GOT3 (cell line): ENCODE measurements at regions not wholly inside any gene's neighbourhood (a gene's known extent, or its start where the extent isn't known, plus 50 kb on each side); places are given as distances from the start of the nearest gene placed in this dataset.
"Not testable (repeated sequence)": the region's sequence is repeated elsewhere in the genome, so short reads cannot be mapped to it uniquely, and the experiment has no call there.

Experiments used
- DNase-seq: peaks from one replicate; lab custom pipeline; 2025; ENCODE audit warnings: mixed read lengths; lab: John Stamatoyannopoulos, UW

DNA sequence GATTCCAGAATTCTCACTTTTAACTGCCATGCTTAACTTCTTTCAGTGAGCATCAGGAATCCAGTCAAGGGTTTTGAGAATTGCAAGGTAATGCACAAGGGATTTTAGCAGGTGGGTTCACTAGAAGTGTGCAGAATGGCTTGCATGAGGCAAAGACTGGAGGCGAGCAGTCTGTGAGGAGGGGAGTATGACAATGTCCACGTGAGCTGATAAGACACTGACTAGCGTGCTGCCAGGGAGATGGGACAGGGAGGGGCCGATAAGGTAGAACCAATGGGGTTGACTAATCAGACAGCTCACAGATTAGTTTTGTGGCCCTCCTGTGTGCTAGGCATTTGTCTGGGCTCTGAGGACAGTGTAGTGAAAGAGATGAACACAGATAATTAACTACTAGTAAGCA is 102.0 kb upstream of the DAZL start:
- no peak for DNase-seq

GRCh38 chr3:16708285-16708684 is 103.1 kb upstream of the DAZL start:
- no peak for DNase-seq

DNA sequence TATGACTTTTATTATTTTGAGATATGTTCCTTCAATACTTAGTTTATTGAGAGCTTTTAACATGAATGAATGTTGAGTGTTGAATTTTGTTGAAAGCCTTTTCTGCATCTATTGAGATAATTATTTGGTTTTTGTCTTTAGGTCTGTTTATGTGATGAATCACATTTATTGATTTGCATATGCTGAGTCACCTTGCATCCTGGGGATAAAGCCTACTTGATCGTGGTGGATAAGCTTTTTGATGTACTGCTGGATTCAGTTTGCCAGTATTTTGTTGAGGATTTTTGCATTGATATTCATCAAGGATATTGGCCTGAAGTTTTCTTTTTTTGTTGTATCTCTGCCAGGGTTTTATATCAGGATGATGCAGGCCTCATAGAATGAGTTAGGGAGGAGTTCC is 106.5 kb upstream of the DAZL start:
- DNase-seq: not testable (repeated sequence)

GRCh38 chr3:16715281-16715680 is 110.1 kb upstream of the DAZL start:
- DNase-seq: no peak

DNA sequence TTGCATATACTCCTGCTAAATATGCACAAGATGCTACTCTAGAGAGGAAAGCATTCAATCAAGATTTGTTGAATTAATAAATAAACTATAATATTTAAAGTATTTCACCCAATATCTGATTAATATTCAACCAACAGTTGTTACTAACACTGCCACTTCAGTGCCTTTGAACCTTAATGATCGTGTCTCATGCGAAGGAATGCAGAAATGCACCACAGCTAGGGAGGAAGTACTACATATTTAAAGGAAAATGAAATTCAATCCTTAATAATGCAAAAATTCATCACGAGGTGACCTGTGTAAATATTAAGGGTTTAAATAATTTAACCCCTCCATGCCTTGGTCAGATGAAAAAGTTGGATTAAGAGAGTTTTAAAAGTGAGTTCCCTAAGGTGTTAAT is 114.2 kb upstream of the DAZL start:
- no peak for DNase-seq

- DNase-seq: no peak
Observed at GRCh38 chr3:16720367-16720940, 115.2 kb upstream of the DAZL start.

GRCh38 chr3:16721494-16721893 is 116.3 kb upstream of the DAZL start:
- DNase-seq: no peak

DNA sequence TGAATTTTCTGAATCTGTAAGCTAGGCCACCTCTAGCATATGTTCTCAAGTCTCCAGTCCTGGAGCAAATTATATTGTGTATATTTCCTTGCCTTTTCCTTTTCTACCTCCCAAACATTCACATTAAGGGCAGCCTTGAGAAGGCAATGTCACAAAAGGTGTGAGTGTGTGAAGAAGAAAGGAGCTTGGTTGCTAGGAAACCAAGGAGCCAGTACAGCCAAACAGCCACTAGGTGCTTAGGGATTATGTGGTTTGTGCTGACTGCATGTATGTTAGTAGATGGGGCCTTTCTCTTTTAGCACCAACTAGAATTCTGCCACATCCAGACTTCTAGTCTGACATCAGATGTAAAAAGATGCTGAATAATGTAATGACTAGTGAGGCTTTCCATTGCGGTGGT is 118.8 kb upstream of the DAZL start:
- DNase-seq: no peak

GRCh38 chr3:16724487-16724886 is 119.3 kb upstream of the DAZL start:
- no peak for DNase-seq

DNA sequence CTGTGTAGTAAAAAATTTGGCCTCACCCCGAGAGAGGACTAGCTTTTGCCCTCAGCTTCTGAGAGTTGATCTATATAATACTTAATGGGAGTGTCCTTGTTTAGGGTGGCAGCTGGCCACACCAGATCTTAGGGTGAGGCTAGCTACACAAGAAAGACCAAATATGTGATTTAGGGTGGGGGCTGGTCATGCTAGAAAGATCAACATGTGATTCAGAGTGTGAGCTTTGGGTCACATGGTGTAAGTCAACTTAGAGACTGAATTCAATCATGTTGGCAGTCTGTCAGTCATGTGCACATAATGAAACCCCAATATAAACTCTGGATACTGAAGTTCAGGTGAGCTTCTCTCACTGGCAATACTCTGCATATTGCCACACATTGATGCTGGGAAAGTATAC is 120.7 kb upstream of the DAZL start:
- no peak for DNase-seq

- no peak for DNase-seq
Observed at GRCh38 chr3:16728770-16729745, 123.8 kb upstream of the DAZL start.

DNA sequence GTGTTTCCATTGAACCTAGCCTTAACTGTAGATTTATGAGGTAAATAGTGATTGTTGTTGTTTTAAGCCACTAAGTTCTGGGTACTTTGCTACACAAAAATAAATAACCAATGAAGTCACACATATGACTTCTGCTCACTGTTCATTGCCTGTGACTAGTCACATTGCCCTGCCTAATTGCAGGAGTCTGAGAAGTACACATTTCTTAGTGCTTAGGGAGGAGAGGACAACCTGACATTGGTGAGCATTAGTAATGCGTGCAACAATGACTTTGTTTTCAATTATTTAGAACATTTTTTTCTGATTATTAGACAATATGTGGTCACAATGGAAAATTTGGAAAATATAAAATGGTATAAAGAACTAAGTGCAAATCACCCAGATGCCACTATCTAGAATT is 133.2 kb upstream of the DAZL start:
- DNase-seq: no peak

- DNase-seq: no peak
Observed at GRCh38 chr3:16739541-16740105, 134.4 kb upstream of the DAZL start.

GRCh38 chr3:16740515-16740914 is 135.3 kb upstream of the DAZL start:
- no peak for DNase-seq

DNA sequence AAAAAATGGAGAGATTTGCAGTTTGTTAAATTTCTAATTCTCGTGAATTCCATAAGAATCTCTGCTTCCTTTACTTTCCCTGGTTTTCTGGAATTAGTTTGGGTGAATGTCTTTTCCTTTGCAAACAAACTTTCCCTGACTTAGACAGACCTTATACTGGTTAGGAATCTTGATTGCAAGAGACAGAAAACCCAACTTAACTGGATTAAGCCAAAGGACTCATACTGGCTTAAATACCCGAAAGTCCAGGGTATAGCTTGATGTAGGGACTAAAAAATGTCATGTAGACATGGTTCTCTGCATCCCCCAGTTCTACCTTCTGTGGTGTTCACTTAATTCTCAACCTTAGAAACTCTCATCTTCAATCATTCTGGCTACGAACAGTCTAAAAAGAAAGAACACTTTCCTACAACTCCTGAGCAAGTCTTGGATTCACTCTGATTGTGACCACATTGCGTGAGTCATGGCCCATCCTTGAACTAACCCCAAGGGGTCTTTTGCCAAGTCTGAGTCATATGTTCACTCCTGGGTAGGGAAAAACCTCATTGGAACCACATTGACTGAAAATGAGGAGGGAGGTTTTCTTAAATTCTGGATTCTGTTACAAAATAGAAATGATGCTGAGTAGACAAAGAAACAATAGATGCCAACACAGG is 136.0 kb upstream of the DAZL start:
- peak; percentile 9 for DNase-seq

GRCh38 chr3:16741890-16742289 is 136.7 kb upstream of the DAZL start:
- DNase-seq: no peak

DNA sequence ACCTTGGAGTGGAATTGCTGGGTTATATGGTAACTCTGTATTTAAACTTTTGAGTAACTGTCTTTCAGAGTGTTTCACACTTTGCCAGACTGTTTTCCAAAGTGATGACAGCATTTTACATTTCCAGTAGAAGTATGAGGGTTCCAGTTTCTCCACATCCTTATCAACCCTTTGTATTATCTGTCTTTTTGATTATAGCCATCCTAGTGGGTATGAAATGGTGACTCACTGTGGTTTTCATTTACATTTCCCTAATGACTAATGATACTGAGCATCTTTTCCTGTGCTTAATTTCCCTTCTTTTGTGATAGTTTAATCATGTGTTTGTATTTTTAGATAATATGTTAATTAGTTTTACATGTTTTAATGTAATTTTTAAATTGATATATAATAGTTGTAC is 138.1 kb upstream of the DAZL start:
- DNase-seq: no peak

- no peak for DNase-seq
Observed at GRCh38 chr3:16759227-16759903, 125.4 kb upstream of the PLCL2 start.

DNA sequence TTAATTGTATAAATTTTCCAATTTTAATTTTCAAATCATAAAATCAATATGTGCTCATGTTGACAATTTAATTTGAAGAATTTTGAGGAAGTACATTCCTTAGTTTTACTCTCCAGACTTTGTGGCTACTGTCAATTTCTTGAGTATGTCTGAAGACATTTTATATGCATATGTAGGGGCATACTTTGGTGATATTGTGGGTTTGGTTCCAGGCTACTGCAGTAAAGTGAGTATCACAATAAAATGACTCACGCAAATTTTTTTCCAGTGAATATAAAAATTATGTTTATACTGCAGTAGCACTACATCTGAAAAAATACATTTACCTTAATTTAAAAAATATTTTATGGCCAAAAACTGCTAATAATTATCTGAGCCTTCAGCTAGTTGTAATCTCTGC is 123.2 kb upstream of the PLCL2 start:
- no peak for DNase-seq

DNA sequence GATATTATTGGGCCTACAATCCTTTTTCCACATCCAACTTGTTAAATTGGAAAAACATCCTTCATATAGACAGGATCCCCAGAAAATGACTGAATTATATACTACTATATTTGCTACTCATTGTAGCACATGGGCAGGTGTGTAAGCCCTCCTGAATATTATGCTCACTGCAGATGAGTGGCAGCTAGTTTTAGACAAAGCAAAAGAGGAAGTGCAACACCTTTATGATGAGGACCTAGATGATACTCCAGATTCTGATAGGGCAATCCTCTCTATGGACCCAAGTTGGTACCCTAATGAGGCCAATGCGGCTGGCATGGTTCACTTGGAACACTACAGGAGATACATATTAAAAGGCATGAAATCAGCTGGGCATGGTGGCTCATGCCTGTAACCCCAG is 119.1 kb upstream of the PLCL2 start:
- DNase-seq: no peak

DNA sequence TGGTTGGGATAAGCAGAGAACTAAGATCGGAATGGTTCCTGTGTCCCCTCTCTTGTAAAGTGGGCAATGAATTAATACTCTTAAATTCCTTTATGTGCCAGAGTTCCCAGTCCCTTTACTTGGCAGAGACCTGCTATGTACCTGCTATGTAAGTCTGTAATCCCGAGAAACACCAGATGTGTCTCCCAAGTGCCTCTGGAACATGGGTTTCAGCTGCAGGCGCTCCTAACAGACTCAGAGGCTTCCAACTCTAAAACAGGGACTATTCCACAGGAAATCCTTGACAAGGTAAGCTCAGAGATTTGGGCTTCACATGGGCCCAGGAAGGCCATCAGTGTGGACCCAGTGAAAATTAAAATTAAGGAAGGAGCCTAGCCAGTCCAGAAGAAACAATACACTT is 117.7 kb upstream of the PLCL2 start:
- no peak for DNase-seq

DNA sequence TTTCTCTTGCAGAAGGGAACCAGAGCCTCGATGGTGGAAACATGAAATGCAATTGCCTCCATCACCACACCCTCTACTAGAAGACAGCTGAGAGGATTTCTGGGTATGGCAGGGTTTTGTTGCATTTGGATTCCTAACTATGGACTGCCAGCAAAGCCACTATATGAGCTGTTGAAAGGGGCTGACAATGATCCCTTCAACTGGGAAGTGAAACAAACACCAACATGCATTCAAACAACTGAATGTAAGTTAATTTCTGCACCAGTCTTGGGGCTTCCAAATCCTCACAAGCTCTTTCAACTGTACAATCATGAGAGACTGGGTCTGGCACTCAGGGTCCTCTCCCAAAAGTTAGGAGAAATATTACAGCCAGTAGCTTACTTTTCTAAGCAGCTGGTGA is 116.7 kb upstream of the PLCL2 start:
- DNase-seq: no peak
